Smooth muscle cell (in vitro differentiated cells): ENCODE measurements at regions not wholly inside any gene's neighbourhood (a gene's known extent, or its start where the extent isn't known, plus 50 kb on each side); places are given as distances from the start of the nearest gene placed in this dataset.
"Not testable (repeated sequence)": the region's sequence is repeated elsewhere in the genome, so short reads cannot be mapped to it uniquely, and the experiment has no call there.

Experiments
- DNase-seq: peaks from one replicate; lab custom pipeline; 2025; ENCODE audit not compliant: unreplicated experiment; lab: John Stamatoyannopoulos, UW
- H2AFZ ChIP-seq: fragments of 200-600 bp; sonication (generic); 2 replicates; pipeline ENCODE4 v1.6.0; 2016; ENCODE audit warnings: antibody characterized with exemption, low read depth, mild to moderate bottlenecking
- H3F3A ChIP-seq: fragments of 200-600 bp; sonication (generic); 2 replicates; pipeline ENCODE4 v1.6.0; 2017; ENCODE audit warnings: antibody characterized with exemption, low read depth
- H3K27ac ChIP-seq: fragments of 200-600 bp; sonication (generic); 2 replicates; pipeline ENCODE4 v1.5.1; 2016; ENCODE audit warnings: low read depth, mild to moderate bottlenecking
- H3K27me3 ChIP-seq: fragments of 200-600 bp; sonication (generic); 2 replicates; pipeline ENCODE4 v1.6.1; 2016; ENCODE audit warnings: low read depth, mild to moderate bottlenecking
- H3K36me3 ChIP-seq: fragments of 200-600 bp; sonication (generic); 2 replicates; pipeline ENCODE4 v1.5.1; 2016; ENCODE audit warnings: low read depth
- H3K4me1 ChIP-seq: fragments of 200-600 bp; sonication (generic); 2 replicates; pipeline ENCODE4 v1.5.1; 2016; ENCODE audit warnings: low read depth
- H3K4me2 ChIP-seq: fragments of 200-600 bp; sonication (generic); 2 replicates; pipeline ENCODE4 v1.6.0; 2016; ENCODE audit warnings: mild to moderate bottlenecking
- H3K4me3 ChIP-seq: fragments of 200-600 bp; sonication (generic); 2 replicates; pipeline ENCODE4 v1.5.1; 2016; ENCODE audit warnings: mild to moderate bottlenecking
- H3K79me2 ChIP-seq: fragments of 200-600 bp; sonication (generic); 2 replicates; pipeline ENCODE4 v1.6.0; 2016; ENCODE audit warnings: low read depth, mild to moderate bottlenecking
- H3K9ac ChIP-seq: fragments of 200-600 bp; sonication (generic); 2 replicates; pipeline ENCODE4 v1.6.0; 2016; ENCODE audit warnings: low read depth
- H3K9me3 ChIP-seq: fragments of 200-600 bp; sonication (generic); replicated peaks from 2 replicates; pipeline ENCODE4 v1.5.1; 2016; ENCODE audit warnings: low read depth
- H4K20me1 ChIP-seq: fragments of 200-600 bp; sonication (generic); 2 replicates; pipeline ENCODE4 v1.6.0; 2016; ENCODE audit warnings: low read depth
- WGBS: methylation state at CpG from one replicate; pipeline ENCODE4 v1.1.7; 2016; ENCODE audit warnings: low lambda C conversion rate; 5-methylcytosine and 5-hydroxymethylcytosine counted together
- TF ChIP-seq, protein P1 (sequence below): fragments of 200-600 bp; sonication (generic); IDR thresholded peaks from 2 replicates; pipeline ENCODE4 v1.5.1; 2017; ENCODE audit warnings: borderline replicate concordance, mild to moderate bottlenecking, antibody characterized with exemption; ENCODE audit not compliant: insufficient read depth, poor library complexity, severe bottlenecking

GRCh38 chrX:10990976-10991375 is 120.2 kb upstream of the HCCS start:
- Histone ChIP-seq H3K36me3 (no peaks in the 10 kb centered on the region), H3K4me2 (no peak overlapping the region)
- TF ChIP-seq, protein P1, sequence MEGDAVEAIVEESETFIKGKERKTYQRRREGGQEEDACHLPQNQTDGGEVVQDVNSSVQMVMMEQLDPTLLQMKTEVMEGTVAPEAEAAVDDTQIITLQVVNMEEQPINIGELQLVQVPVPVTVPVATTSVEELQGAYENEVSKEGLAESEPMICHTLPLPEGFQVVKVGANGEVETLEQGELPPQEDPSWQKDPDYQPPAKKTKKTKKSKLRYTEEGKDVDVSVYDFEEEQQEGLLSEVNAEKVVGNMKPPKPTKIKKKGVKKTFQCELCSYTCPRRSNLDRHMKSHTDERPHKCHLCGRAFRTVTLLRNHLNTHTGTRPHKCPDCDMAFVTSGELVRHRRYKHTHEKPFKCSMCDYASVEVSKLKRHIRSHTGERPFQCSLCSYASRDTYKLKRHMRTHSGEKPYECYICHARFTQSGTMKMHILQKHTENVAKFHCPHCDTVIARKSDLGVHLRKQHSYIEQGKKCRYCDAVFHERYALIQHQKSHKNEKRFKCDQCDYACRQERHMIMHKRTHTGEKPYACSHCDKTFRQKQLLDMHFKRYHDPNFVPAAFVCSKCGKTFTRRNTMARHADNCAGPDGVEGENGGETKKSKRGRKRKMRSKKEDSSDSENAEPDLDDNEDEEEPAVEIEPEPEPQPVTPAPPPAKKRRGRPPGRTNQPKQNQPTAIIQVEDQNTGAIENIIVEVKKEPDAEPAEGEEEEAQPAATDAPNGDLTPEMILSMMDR = no peak

GRCh38 chrX:10992110-10992509 is 119.0 kb upstream of the HCCS start:
- no peaks in the 10 kb centered on the region for H4K20me1 ChIP-seq
- H3K36me3 ChIP-seq = no peaks in the 10 kb centered on the region
- H3K27ac ChIP-seq = no peak overlapping the region
- 69% methylated on average over 1 of the region's 1 CpG for WGBS
- no peak overlapping the region for H2AFZ ChIP-seq
- no peaks in the 10 kb centered on the region for H3K4me1 ChIP-seq
- peaks cover 3% of the 10 kb centered on the region for H3K9me3 ChIP-seq
- no peak overlapping the region for H3K4me2 ChIP-seq
- TF ChIP-seq, protein P1 = no peak
- no peaks in the 10 kb centered on the region for H3K27me3 ChIP-seq
- H3K4me3 ChIP-seq = no peak overlapping the region
- no peak overlapping the region for H3K9ac ChIP-seq
- no peak for DNase-seq
- no peaks in the 10 kb centered on the region for H3K79me2 ChIP-seq
- no peaks in the 10 kb centered on the region for H3F3A ChIP-seq

More at GRCh38 chrX:10990976-10991375, 120.2 kb upstream of the HCCS start:
- WGBS = 73% methylated on average over 4 of the region's 4 CpGs
- H3K27me3 ChIP-seq = no peaks in the 10 kb centered on the region
- H3K9ac ChIP-seq = no peak overlapping the region
- H3K4me1 ChIP-seq = no peaks in the 10 kb centered on the region
- DNase-seq = no peak
- no peak overlapping the region for H3K27ac ChIP-seq
- H3K9me3 ChIP-seq = peaks cover 3% of the 10 kb centered on the region
- no peaks in the 10 kb centered on the region for H3K79me2 ChIP-seq
- H3K4me3 ChIP-seq = no peak overlapping the region
- no peaks in the 10 kb centered on the region for H4K20me1 ChIP-seq
- no peak overlapping the region for H2AFZ ChIP-seq
- no peaks in the 10 kb centered on the region for H3F3A ChIP-seq

GRCh38 chrX:11007076-11007475 is 104.1 kb upstream of the HCCS start:
- not testable (repeated sequence) for H2AFZ ChIP-seq, H4K20me1 ChIP-seq, H3K4me1 ChIP-seq, H3K36me3 ChIP-seq, H3K4me2 ChIP-seq, H3K4me3 ChIP-seq, H3K27ac ChIP-seq, H3K79me2 ChIP-seq, H3K9ac ChIP-seq, H3K9me3 ChIP-seq, DNase-seq, H3K27me3 ChIP-seq, H3F3A ChIP-seq
- WGBS = 69% methylated on average over 7 of the region's 9 CpGs

DNA sequence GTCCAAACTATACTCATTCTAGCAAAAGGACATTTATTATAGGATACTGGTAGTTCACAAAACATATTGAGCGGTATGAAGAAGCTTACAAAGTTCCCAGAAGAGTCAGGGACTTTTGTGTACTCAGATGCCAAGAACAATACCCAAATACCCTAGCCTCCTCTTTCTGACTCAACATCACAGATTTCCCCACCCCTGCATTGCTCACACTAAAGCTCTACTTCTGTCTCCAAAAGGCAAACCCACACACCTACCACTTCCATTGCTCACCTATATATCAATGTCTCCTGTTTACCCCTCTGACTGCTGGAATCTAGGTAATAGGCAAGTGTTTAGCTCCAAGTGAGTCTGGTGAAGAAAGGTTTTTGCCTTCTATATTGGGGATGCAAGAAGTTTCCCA is 100.7 kb upstream of the HCCS start:
- Histone ChIP-seq H3K4me2 (no peak overlapping the region), H4K20me1 (no peaks in the 10 kb centered on the region), H3K4me1 (no peaks in the 10 kb centered on the region), H3K36me3 (no peaks in the 10 kb centered on the region), H3K4me3 (no peak overlapping the region), H3K79me2 (no peaks in the 10 kb centered on the region), H2AFZ (no peak overlapping the region), H3K27me3 (no peaks in the 10 kb centered on the region), H3K9me3 (no peaks in the 10 kb centered on the region), H3K27ac (no peak overlapping the region), H3F3A (no peaks in the 10 kb centered on the region), H3K9ac (no peak overlapping the region)
- 52% methylated on average over 1 of the region's 1 CpG for WGBS
- TF ChIP-seq, protein P1 = no peak
- no peak for DNase-seq
